ENCODE measurements at regions not wholly inside any gene's neighbourhood (a gene's known extent, or its start where the extent isn't known, plus 50 kb on each side); places are given as distances from the start of the nearest gene placed in this dataset.
A peak's percentile ranks its signal among the peaks of the same experiment; 100 is the strongest.
"Not testable (repeated sequence)": the region's sequence is repeated elsewhere in the genome, so short reads cannot be mapped to it uniquely, and the experiment has no call there.

DNA sequence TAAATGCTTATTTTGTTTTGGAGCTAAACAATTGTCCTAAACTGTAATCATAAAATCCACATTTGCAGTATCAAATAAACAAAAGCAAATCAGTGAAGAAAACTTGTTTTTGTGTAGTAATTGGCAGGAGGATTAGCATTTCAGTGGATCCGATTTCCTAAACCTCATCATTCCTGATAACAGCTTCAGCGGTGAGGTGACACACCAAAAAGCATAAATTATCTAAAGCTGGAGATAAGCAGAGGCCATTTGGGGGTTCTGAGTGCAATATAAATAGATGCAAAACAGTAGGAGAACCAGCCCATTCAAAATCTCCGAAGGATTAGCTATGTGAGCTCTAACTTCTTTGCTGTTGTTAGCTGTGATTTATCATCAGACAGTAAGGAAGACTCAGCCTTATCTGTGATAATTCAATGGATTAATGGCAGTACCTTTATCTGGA is 235.8 kb downstream of the EPHA7 start:
- peak; percentile 14 for DNase-seq

DNA sequence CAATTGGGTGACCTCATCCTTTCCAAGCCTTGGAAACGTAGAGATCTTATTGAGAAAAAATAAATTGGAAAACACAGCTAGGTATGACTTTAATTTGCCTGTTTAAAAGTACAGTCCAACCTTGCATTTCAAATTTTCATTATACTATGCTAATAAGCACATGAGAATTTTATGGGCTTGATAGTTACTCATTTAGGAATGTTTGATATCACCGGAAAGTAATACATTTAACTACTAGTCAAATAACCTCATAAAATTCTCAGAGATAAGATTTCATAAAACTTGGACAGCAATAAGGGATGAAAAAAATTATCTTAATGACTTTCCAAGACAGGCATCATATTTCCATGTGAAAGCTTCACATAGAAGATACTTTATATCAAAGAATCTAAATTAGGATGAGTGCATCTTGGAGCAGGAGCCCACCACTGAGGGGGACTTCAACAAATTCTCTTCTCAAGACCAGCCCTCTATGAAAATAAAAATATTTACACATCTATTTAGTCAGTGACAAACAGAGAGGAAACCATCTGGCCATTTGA is 236.3 kb downstream of the EPHA7 start:
- DNase-seq = no peak

DNA sequence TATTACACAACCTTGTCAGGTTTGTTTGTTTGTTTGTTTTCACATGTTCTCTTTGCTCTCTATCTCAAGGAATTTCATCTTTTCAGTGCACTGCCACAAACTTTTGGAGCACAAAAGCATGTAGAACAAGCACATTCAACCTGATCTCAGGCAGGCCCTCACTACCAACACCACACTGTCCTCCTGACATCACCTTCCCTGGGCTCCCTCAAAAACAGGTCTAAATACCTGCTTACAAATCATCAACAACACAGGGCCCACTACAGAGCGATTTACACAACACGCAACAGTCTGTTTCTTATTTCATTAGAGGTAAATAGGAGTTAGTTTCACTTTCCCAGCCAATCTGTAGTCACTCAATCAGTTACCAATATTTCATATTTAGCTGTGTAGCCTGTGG is 241.4 kb downstream of the EPHA7 start:
- no peak for DNase-seq

DNA sequence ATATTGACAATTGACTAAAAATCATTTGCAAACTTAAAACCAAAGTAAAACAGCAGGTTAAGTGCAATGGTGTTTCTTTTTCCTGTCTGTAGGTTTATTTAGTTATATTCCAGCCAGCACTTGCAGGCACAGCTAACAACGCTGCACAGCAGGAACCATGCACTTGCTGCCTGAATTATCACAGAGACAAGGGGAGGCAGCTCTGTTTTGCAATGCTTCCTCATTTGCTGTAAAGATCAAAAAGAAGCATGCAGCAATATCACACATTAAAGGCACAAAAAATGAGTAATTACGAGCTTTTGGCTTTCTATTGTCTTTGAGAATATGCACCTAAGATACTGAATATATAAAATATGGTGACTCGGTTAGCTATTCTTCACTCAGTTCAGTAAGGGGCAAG is 241.9 kb downstream of the EPHA7 start:
- DNase-seq = no peak

DNA sequence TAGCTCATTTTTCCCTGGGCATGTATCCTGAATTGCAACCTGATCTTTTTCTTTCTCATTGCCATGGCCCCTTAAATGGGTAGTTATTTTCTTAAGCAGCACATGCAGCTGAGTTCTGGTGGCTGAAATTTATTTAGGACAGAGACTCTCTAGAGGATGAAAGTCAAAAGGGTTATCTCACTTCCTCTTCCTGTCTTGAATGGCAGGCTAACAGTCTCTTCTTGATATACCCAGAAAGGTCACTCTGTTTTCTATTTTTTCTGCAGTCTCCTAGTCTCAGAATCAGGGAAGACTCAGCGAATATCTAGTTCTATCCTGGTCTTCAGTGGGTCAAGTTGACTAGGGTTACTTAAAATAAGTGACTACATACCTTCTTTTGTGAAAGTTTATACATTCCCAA is 243.3 kb downstream of the EPHA7 start:
- DNase-seq = no peak

DNA sequence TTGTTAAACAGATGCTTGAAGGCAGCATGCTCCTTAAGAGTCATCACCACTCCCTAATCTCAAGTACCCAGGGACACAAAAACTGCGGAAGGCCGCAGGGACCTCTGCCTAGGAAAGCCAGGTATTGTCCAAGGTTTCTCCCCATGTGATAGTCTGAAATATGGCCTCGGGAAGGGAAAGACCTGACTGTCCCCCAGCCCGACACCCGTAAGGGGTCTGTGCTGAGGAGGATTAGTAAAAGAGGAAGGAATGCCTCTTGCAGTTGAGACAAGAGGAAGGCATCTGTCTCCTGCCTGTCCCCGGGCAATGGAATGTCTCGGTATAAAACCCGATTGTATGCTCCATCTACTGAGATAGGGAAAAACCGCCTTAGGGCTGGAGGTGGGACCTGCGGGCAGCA is 245.8 kb downstream of the EPHA7 start:
- DNase-seq = not testable (repeated sequence)

DNA sequence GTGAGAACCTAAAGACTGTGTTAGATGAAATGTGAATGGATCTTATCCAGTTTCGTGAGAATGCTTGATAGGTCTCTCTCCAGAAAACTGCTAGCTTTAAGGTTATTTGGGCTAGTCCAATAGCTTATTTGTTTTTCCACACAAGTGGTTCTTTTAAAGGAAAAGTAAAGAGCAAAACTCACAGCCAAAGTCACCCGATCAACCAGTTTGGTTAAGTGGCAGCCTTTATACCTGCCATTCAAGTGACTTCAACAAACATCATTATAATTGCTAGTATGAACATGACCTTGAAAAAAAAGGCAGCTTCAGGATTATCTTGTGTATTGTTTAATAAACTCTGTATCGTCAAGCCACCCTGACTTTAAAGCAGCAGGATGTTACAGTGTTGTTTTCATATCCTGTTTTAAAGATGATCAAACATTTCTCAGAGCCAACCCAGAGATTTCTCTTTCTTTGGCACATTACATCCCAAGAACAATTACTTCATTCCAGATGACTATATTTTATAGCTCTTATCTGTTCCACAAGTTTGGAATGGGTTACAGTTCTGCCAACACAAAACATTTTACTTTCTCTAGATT is 253.4 kb downstream of the EPHA7 start:
- DNase-seq = peak; percentile 92

DNA sequence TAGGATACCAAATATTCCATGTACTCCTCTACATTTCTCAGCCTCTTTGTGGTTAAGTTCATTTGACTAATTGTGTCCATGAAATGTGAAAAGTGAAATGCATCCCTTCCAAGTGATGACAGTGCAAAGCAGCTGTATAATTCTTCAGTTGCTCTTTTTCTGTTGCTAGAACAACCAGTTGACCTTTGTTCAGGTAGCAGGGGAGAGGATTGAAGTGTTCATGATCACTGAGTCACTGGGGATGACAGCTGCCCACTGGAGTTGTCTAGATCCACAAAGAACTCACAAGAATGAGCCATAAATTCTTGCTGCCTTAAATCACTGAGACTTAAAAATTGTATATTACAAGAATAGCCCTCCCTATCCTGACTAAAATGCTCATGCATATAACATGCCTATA is 254.6 kb downstream of the EPHA7 start:
- no peak for DNase-seq

DNA sequence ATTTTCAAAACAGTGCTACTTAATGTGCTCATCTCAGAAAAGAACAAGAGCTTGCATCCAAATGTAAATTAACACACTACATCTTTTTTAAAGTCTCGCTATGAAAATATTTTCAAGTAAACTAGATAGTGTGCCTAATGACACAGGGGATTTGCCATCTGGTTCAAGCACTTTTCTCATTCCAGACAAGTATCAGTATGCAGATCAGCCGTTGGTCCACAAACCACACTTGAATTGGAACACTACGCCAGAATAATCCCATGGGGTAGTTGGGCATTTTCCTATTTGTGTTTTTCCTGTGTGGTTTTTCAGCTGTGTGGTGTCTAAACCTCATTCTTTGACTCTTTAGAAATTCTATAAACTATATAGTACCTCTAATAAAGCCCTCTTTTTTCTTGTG is 256.2 kb downstream of the EPHA7 start:
- no peak for DNase-seq

DNA sequence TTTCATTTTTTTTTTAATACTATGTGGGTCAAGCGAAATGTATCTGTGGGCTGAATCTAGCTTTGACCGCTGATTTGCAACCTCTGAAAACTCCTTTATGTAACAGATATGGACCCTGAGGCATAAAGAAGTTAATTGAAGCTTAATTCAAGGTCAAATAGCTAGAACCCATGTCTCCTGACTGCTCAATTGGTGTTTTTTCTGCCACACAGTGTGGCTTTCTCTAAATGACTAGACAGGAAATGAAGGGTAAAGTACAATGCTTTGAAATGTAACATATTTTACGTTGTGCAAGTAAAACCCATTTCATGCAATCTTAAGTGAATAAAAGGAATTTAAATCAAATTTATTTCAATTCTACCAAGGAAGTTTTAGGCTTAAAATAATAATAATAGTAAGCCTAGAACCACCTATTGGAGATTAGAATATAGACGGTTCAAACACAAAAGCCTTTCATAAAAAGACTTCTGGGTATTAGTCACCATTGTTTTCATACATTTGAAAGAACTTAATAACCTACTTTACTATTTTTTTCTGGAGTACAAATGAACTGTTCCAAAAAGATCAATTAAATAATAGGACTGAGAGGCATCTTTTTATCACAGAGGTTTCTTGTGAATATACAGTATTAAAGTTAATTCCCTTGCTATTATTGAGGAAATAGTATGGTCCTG is 279.8 kb downstream of the EPHA7 start:
- DNase-seq = no peak

DNA sequence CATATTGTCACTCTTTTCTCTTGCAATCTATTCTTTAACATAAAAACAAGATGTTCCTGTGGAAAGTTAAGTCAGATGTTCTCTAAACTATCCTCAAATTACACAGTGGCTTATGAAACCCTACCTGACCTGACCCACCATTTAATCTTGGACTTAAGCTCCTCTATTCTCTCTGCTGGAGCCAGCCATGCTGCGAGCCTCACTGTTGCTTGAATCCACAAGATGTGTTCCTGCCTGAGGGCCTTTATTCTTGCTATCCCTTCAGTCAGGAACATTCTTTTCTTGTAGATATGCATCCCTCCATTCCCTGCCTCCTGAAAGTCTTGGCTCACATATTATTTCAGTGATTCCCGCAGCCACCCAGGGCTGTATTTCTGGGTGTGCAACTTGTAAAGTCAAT is 283.2 kb downstream of the EPHA7 start:
- no peak for DNase-seq

DNA sequence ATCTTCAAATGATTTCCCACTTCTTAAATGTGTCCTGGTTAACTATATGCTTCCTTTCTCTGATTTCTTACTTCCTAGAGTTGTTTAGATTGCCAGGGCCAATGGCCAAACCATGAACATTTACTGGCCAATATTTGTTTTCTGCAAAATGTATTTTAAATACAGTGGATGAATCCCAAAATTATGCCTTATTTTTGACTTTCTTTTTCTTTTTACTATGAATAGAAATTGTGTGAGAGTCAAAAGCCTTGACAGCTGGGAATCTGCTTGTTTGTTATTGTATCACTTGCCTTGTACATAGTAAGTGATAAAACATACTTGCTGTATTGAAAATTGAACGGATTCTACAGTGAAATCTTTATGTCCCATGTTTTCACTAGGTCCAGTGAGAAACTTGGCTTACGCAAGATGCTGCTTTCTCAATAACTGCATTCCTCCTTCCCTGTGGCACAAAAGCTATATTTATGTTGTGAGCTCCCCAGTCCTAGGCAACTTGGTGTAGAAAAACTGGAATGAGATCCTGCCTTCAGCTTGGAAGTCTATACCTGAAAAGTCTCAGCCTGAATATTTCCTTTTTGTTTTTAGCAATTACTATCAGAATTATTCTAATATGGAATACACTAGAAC is 295.2 kb downstream of the EPHA7 start:
- no peak for DNase-seq

DNA sequence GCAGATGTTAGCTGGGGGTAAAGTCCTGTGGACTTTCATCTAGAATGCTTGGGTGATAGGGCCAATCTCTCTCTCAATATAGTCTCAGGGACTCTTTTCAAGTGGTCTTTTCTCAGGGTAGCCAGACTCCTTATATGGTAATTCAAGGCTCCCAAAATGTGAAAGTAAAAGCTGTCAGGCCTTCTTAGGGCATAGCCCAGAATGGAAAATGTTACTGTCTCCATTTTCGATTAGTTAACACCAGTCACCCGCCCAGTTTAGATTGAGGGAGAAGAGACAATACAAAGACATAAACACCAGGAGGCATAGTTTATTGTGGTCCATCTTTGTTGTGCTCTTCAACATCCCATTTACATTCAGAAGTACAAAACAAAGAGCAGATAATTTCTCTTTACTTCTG is 295.8 kb downstream of the EPHA7 start:
- no peak for DNase-seq

DNA sequence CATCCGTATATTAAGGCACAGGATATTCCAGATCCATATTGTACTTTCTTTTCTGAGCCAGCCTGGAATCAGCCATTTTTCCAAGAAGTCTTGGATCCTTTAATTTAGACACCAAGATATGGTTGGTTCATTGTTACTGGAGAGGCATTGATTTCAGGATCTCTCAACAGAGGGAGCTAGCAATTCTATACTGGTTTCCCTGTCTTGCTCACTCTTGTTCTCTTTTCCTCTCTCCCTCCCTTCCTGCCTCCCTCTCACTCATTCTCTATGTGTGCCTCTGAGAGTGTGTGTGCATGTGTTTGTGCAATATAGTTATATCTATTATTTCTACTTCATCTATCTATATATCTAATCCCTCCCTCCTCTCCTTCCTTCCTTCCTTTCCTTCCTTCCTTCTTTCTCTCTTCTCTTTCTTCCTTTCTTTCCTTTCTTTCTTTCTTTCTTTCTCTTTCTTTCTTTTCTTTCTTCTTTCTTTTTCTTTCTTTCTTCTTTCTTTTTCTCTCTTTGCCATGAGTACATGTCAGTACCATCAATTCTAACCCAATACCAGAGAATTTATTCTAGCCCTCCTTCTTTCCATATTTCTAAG is 299.1 kb downstream of the EPHA7 start:
- no peak for DNase-seq

DNA sequence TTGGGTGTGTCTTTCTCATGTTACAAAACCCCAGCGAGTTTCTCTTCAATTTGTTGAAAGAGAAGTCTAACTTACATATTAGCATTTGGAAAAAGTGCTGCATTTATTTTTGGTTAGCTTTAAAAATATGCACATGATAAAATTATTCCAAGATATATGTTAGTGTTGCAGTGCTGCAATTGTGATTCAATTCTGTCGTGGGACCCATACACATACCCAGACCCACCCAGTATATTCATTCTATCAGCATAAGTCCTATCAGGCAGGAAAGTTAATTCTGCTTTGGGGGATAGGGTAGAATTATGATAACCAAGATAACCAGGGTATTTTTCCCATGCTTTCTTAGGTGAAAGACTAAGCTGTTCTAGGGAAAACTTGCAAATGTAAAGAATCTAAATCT is 313.5 kb downstream of the EPHA7 start:
- no peak for DNase-seq

DNA sequence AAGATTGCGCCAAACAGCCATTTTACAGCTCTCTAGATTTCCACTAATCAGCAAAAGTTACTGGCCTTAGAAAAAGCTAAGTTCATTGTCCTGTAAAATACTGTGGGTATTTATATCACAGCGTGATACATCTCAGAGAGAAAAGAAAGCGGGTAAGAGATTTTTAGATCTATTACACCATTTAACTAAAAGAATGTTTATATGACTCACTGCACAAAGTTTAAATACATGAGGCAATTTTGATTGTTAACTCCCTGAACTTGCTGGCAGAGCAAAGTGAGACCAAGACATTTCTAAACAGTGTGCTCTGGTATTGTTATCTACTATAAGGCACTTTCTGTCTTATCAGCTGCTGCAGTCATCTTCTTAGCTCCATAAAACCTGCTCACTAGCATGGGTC is 314.3 kb downstream of the EPHA7 start:
- no peak for DNase-seq

DNA sequence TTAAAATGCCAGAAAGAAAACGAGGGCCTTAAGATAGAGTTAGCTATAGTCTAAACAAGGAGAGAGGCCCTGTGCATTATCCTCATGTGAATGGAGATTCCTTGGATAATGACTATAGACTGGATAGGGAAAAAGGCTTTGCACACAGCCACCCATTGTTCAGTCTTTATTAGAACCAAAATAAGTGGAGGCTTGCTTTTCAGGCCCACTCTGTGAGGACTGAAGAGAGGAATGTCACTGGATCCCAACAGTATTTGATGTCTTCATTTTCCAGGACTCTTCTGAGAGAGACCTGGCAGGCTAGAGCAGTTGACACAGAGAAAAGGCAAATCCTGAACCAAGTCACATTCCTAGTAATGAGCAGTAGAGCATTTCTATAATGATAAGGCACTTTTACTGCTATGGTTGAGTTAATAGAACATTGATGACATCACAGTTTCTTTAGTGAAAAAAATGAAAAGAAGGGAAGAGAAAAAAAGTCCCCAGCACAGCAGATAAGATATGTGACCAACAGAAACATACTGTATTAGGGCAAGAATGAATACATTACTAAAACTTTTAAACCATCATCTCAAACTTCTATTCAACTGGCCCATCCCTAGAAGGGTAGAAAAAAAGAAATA is 315.1 kb downstream of the EPHA7 start:
- no peak for DNase-seq

DNA sequence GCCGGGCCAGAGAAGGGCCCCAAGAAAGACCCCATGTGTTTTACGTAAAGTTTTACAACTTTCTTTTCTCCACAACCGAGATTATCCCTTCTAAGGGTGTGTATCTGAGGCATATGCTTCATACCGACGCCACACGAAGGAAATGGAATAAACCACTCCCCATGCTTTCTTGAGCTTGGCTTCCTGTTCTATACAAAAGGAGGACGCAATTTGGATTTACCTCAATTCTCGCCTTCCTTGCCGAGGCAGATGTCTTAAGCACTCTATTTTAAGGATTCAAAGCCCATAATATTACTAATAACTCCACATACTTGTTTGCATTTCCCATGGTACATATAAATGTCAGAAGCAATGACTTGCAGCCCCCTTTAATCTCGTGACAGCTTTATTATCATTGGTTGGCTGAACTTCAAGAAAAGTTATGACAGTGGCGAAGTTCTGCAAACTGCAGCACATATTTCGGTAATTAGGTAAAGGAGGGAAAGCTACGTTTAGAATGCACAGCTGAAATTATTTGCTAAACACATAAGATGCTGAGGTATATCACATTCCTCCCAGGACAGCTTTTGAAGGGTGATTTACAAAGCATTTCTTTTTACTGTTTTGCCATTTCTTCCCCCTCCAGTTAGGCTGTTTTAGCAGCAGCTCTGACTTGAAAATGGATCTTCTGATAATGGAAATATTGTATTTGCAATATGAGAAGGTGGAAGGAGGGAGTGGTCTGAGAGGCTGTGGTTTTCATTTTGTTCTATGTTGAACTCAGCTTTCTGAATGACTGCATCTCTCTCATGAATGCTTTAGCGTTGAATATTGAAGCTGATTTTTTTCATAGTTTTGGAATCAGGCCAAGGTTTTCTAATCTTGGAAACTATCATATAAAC is 330.5 kb downstream of the EPHA7 start:
- peak; percentile 49 for DNase-seq

DNA sequence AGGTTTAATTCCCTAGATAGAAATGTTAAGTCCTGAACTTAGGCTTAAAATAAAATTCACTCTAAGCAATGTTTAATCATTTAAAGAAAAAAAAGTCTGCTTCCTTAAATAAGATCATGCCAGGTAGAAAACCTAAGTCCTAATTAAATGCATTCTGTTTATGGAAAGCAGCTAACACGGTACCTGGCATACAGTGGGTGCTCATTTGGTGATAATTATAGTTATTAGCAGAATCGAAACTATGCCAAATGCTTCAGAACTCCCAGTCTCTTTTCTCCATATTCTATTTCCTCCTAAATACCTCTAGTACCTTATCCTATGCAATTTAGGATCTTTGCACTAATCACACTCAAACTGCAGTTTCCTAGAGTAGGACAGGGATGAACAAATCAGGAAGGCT is 331.8 kb downstream of the EPHA7 start:
- peak; percentile 65 for DNase-seq

DNA sequence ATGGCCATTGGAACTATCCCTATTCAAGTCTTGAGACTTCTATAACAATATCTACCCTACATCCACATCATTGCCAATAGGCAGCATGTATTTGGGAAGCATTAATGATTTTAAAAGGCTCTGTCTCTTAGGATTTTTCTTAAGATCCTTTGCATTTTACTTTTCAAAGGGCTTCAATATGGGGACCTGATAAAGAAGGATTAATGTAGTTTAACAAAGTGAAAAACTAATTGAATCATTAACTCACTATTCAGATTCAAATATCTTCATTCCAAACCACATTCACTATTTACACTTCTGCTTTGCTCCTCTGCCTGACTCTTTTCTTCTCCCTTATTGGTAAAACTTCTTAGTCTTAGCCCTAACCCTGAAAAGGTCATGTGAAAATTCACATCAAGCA is 333.0 kb downstream of the EPHA7 start:
- DNase-seq = no peak

DNA sequence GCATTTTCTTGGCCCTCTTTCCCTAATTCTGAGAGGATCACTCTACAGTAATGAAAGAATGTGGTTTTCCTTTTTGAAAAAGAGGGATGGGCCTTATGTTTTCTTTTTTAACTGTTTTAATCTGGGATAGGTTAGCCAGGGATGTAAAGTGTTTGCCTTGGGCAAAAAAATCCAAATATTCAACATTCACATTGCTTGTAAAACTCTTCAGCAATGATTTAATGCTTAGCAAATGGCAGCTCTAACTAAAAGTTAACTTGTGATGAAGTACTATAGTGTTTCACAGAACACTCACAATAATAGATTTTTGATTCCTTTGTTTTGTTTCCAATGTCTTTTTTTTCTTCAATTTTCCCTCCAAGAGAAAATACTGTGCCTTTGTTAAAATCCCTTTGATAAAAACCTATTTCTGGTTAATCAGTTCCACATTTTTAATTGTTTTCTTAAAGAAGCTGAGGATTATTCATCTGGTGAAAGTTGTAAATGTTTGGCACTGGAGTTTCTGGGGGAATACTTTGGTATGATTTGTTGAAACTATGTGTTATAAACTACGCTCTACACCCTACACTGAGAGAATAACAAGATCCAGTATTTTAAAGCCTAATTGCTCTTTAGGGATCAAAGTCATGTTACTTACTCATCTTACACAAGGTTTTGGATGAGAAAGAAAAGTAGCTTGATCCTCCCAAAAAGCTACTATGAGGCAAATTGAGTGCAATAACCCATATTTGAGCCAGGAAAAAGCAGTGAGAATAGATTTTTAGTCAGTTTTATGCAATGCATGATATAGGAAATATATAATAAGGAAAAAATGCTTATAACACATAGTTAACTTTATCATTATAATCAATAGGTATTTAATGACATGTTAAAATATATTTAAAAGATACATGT is 335.8 kb downstream of the EPHA7 start:
- no peak for DNase-seq
